GM23248 (cell line): ENCODE measurements at regions not wholly inside any gene's neighbourhood (a gene's known extent, or its start where the extent isn't known, plus 50 kb on each side); places are given as distances from the start of the nearest gene placed in this dataset.

ENCODE experiments used
- DNase-seq: peaks from one replicate; pipeline ENCODE4 v3.0.0-alpha.2; 2015
- H2AFZ ChIP-seq: fragments of 200-600 bp; sonication (generic); 2 replicates; pipeline ENCODE4 v1.6.1; 2016; ENCODE audit warnings: antibody characterized with exemption
- H3F3A ChIP-seq: fragments of 200-600 bp; sonication (generic); 2 replicates; pipeline ENCODE4 v1.6.1; 2016; ENCODE audit warnings: mild to moderate bottlenecking, antibody characterized with exemption, mixed run types; ENCODE audit not compliant: insufficient read depth
- H3K27ac ChIP-seq: fragments of 200-600 bp; sonication (generic); 2 replicates; pipeline ENCODE4 v1.5.1; 2016; ENCODE audit warnings: mild to moderate bottlenecking
- H3K27me3 ChIP-seq: fragments of 200-600 bp; sonication (generic); replicated peaks from 2 replicates; pipeline ENCODE4 v1.6.1; 2016; ENCODE audit warnings: mild to moderate bottlenecking; ENCODE audit not compliant: insufficient read depth
- H3K36me3 ChIP-seq: fragments of 200-600 bp; sonication (generic); 2 replicates; pipeline ENCODE4 v1.6.1; 2016; ENCODE audit warnings: low read depth, mild to moderate bottlenecking
- H3K4me1 ChIP-seq: fragments of 200-600 bp; sonication (generic); 2 replicates; pipeline ENCODE4 v1.6.1; 2016; ENCODE audit warnings: mild to moderate bottlenecking; ENCODE audit not compliant: insufficient read depth
- H3K4me2 ChIP-seq: fragments of 200-600 bp; sonication (generic); one replicate; pipeline ENCODE4 v1.6.1; 2016; ENCODE audit warnings: mild to moderate bottlenecking; ENCODE audit not compliant: unreplicated experiment
- H3K4me3 ChIP-seq: fragments of 200-600 bp; sonication (generic); 2 replicates; pipeline ENCODE4 v1.5.1; 2016; ENCODE audit warnings: mild to moderate bottlenecking
- H3K79me2 ChIP-seq: fragments of 200-600 bp; sonication (generic); 2 replicates; pipeline ENCODE4 v1.6.1; 2016; ENCODE audit warnings: mild to moderate bottlenecking; ENCODE audit not compliant: insufficient read depth
- H3K9ac ChIP-seq: fragments of 200-600 bp; sonication (generic); 2 replicates; pipeline ENCODE4 v1.6.1; 2016; ENCODE audit warnings: mild to moderate bottlenecking
- H3K9me2 ChIP-seq: fragments of 200-600 bp; sonication (generic); 2 replicates; pipeline ENCODE4 v1.6.1; 2016; ENCODE audit warnings: mixed run types, mild to moderate bottlenecking, moderate library complexity; ENCODE audit not compliant: insufficient read depth
- H3K9me3 ChIP-seq: fragments of 200-600 bp; sonication (generic); one replicate; pipeline ENCODE4 v1.6.1; 2017; ENCODE audit warnings: low read depth
- H4K20me1 ChIP-seq: fragments of 200-600 bp; sonication (generic); 2 replicates; pipeline ENCODE4 v1.6.0; 2016; ENCODE audit not compliant: insufficient read depth
- EZH2 ChIP-seq: fragments of 200-600 bp; sonication (generic); IDR thresholded peaks from 2 replicates; pipeline ENCODE4 v1.6.1; 2018; ENCODE audit warnings: antibody characterized with exemption, mild to moderate bottlenecking; ENCODE audit not compliant: insufficient read depth, poor library complexity, severe bottlenecking
- EZH2phosphoT487 ChIP-seq: fragments of 200-600 bp; sonication (generic); IDR thresholded peaks from 2 replicates; pipeline ENCODE4 v1.6.1; 2018; ENCODE audit warnings: antibody characterized with exemption, moderate library complexity, mild to moderate bottlenecking, low read depth; ENCODE audit not compliant: insufficient read depth
- WGBS, 2 experiments: methylation state at CpG; one replicate each; pipeline ENCODE4 v1.1.6; 2015 to 2017; ENCODE audit warnings: low lambda C conversion rate in 2 of 2, low coverage in 1 of 2; ENCODE audit errors: missing lambda C conversion rate in 2 of 2; 5-methylcytosine and 5-hydroxymethylcytosine counted together
- in situ Hi-C: fragments of 300-500 bp; cut with MboI; formaldehyde crosslinking; loops from 2 replicates; pipeline ENCODE4 v1.15.0; 2020

- no peak overlapping the region for H3K4me2 ChIP-seq
- DNase-seq = no peak
- peaks cover 16% of the 10 kb centered on the region; the same call in 1 of the 2 replicates for H4K20me1 ChIP-seq
- WGBS, 2 experiments = 98 to 99% methylated on average over 7 of the region's 7 CpGs
- peaks cover 4% of the 10 kb centered on the region; the same call in 1 of the 2 replicates for H3F3A ChIP-seq
- H3K27me3 ChIP-seq = no peaks in the 10 kb centered on the region
- H3K79me2 ChIP-seq = peaks cover 100% of the 10 kb centered on the region
- no peaks in the 10 kb centered on the region for H3K9me2 ChIP-seq
- H3K4me1 ChIP-seq = peaks cover 8% of the 10 kb centered on the region
- H3K9ac ChIP-seq = no peak overlapping the region
- no peak overlapping the region for H3K4me3 ChIP-seq
- TF ChIP-seq EZH2 = no peak
- TF ChIP-seq EZH2phosphoT487 = no peak
- in situ Hi-C loops = no loop called here
- H3K27ac ChIP-seq = no peak overlapping the region
- H3K9me3 ChIP-seq = no peaks in the 10 kb centered on the region
- H2AFZ ChIP-seq = no peak overlapping the region
- H3K36me3 ChIP-seq = peaks cover 4% of the 10 kb centered on the region; the same call in 1 of the 2 replicates
These were observed 202.4 kb downstream of the SEC14L1 start for GRCh38 chr17:77343031-77343800.

GRCh38 chr17:77344038-77344437, 203.3 kb downstream of the SEC14L1 start:
- no peaks in the 10 kb centered on the region for H3K9me3 ChIP-seq
- no peak for TF ChIP-seq EZH2
- TF ChIP-seq EZH2phosphoT487 = no peak
- H3K27ac ChIP-seq = no peak overlapping the region
- DNase-seq = no peak
- peaks cover 10% of the 10 kb centered on the region; the same call in 1 of the 2 replicates for H3F3A ChIP-seq
- peaks cover 8% of the 10 kb centered on the region for H3K4me1 ChIP-seq
- H3K27me3 ChIP-seq = no peaks in the 10 kb centered on the region
- H3K4me2 ChIP-seq = no peak overlapping the region
- no peak overlapping the region for H3K9ac ChIP-seq
- no peak overlapping the region for H3K4me3 ChIP-seq
- H4K20me1 ChIP-seq = peaks cover 16% of the 10 kb centered on the region; the same call in 1 of the 2 replicates
- no peaks in the 10 kb centered on the region for H3K9me2 ChIP-seq
- WGBS, 2 experiments = 93 to 94% methylated on average over 5 of the region's 5 CpGs
- no peak overlapping the region for H2AFZ ChIP-seq
- H3K36me3 ChIP-seq = peaks cover 4% of the 10 kb centered on the region; the same call in 1 of the 2 replicates
- in situ Hi-C loops = no loop called here
- H3K79me2 ChIP-seq = peaks cover 100% of the 10 kb centered on the region

GRCh38 chr17:77345260-77345910, 204.6 kb downstream of the SEC14L1 start:
- peaks cover 100% of the 10 kb centered on the region for H3K79me2 ChIP-seq

GRCh38 chr17:77346765-77347164, 206.0 kb downstream of the SEC14L1 start:
- H3K4me2 ChIP-seq = no peak overlapping the region
- 97 to 98% methylated on average over 3 of the region's 3 CpGs for WGBS, 2 experiments
- no peak overlapping the region for H3K9ac ChIP-seq
- H2AFZ ChIP-seq = no peak overlapping the region
- peaks cover 21% of the 10 kb centered on the region for H3K4me1 ChIP-seq
- peaks cover 16% of the 10 kb centered on the region; the same call in 1 of the 2 replicates for H4K20me1 ChIP-seq
- no peaks in the 10 kb centered on the region for H3K27me3 ChIP-seq
- no peak for TF ChIP-seq EZH2phosphoT487
- no peak for TF ChIP-seq EZH2
- H3F3A ChIP-seq = peaks cover 17% of the 10 kb centered on the region; the same call in 1 of the 2 replicates
- no peak for DNase-seq
- peaks cover 4% of the 10 kb centered on the region; the same call in 1 of the 2 replicates for H3K36me3 ChIP-seq
- H3K4me3 ChIP-seq = no peak overlapping the region
- H3K9me3 ChIP-seq = no peaks in the 10 kb centered on the region
- no peaks in the 10 kb centered on the region for H3K9me2 ChIP-seq
- in situ Hi-C loops = no loop called here
- no peak overlapping the region for H3K27ac ChIP-seq
- H3K79me2 ChIP-seq = peaks cover 100% of the 10 kb centered on the region

More at GRCh38 chr17:77345260-77345910, 204.6 kb downstream of the SEC14L1 start:
- Histone ChIP-seq H3K27ac (no peak overlapping the region), H3K4me1 (peaks cover 15% of the 10 kb centered on the region), H4K20me1 (peaks cover 16% of the 10 kb centered on the region; the same call in 1 of the 2 replicates), H3K27me3 (no peaks in the 10 kb centered on the region), H3K9ac (no peak overlapping the region), H2AFZ (no peak overlapping the region), H3K4me3 (no peak overlapping the region), H3F3A (peaks cover 17% of the 10 kb centered on the region; the same call in 1 of the 2 replicates), H3K4me2 (no peak overlapping the region), H3K9me3 (no peaks in the 10 kb centered on the region), H3K36me3 (peaks cover 4% of the 10 kb centered on the region; the same call in 1 of the 2 replicates), H3K9me2 (no peaks in the 10 kb centered on the region)
- TF ChIP-seq EZH2 = no peak
- TF ChIP-seq EZH2phosphoT487 = no peak
- in situ Hi-C loops = no loop called here
- DNase-seq = peak; percentile 30
- WGBS, 2 experiments = 82 to 83% methylated on average over 9 of the region's 9 CpGs
